HG03103 (cell line): ENCODE measurements at regions not wholly inside any gene's neighbourhood (a gene's known extent, or its start where the extent isn't known, plus 50 kb on each side); places are given as distances from the start of the nearest gene placed in this dataset.

Experiments used
- ATAC-seq: cut with Tn5 transposase; IDR thresholded peaks from one replicate; pipeline ENCODE4 v1.9.1; 2021; ENCODE audit warnings: low read depth; ENCODE audit not compliant: unreplicated experiment

GRCh38 chr18:55840601-55841170 lies 252.7 kb upstream of the TCF4 start:
- no peak for ATAC-seq

- no peak for ATAC-seq
Measured at GRCh38 chr18:55839343-55839742, 251.4 kb upstream of the TCF4 start.

- no peak for ATAC-seq
Measured at GRCh38 chr18:55838841-55839240, 250.8 kb upstream of the TCF4 start.

- ATAC-seq: no peak
Measured at GRCh38 chr18:55838319-55838718, 250.3 kb upstream of the TCF4 start.

GRCh38 chr18:55833543-55833942 lies 245.6 kb upstream of the TCF4 start:
- ATAC-seq: no peak

- no peak for ATAC-seq
Measured at GRCh38 chr18:55830544-55830943, 242.6 kb upstream of the TCF4 start.

- ATAC-seq: no peak
Measured at GRCh38 chr18:55821219-55821618, 233.2 kb upstream of the TCF4 start.

- no peak for ATAC-seq
Measured at GRCh38 chr18:55819448-55819847, 231.5 kb upstream of the TCF4 start.

- ATAC-seq: no peak
Measured at GRCh38 chr18:55818284-55818683, 230.3 kb upstream of the TCF4 start.

- no peak for ATAC-seq
Measured at GRCh38 chr18:55811925-55812324, 223.9 kb upstream of the TCF4 start.

GRCh38 chr18:55805666-55806065 lies 217.7 kb upstream of the TCF4 start:
- ATAC-seq: no peak

- ATAC-seq: no peak
Measured at GRCh38 chr18:55795101-55795669, 207.2 kb upstream of the TCF4 start.

GRCh38 chr18:55794288-55795052 lies 206.5 kb upstream of the TCF4 start:
- no peak for ATAC-seq

GRCh38 chr18:55790296-55790695 lies 202.3 kb upstream of the TCF4 start:
- ATAC-seq: no peak

GRCh38 chr18:55787536-55788073 lies 199.6 kb upstream of the TCF4 start:
- no peak for ATAC-seq

GRCh38 chr18:55786651-55787272 lies 198.8 kb upstream of the TCF4 start:
- ATAC-seq: no peak

- no peak for ATAC-seq
Measured at GRCh38 chr18:55783921-55784320, 195.9 kb upstream of the TCF4 start.

- no peak for ATAC-seq
Measured at GRCh38 chr18:55781481-55781957, 193.5 kb upstream of the TCF4 start.

GRCh38 chr18:55780586-55781071 lies 192.6 kb upstream of the TCF4 start:
- no peak for ATAC-seq

GRCh38 chr18:55779691-55780585 lies 191.9 kb upstream of the TCF4 start:
- ATAC-seq: no peak
